ENCODE measurements at regions not wholly inside any gene's neighbourhood (a gene's known extent, or its start where the extent isn't known, plus 50 kb on each side); places are given as distances from the start of the nearest gene placed in this dataset.

DNA sequence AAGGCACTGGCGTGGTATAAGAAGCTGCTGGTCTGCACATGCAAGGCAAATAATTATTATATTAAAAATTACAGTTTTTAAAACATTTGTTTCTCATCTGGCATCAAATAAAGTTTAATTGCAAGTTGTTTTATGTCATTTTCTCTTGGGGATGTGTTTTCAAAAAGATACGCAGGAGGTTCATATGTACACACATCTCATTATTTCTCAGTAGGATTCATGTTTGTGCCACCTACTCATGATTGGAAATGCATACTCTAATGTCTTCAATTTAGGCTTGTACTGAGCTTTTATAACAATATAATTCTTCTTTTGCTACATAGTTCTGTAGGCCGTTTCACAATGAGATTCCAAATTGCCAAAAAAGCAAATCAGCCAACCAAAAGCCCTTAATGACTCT, 244.2 kb upstream of the MEF2C start:
- DNase-seq (ENCODE audit: low spot score), result no peak

DNA sequence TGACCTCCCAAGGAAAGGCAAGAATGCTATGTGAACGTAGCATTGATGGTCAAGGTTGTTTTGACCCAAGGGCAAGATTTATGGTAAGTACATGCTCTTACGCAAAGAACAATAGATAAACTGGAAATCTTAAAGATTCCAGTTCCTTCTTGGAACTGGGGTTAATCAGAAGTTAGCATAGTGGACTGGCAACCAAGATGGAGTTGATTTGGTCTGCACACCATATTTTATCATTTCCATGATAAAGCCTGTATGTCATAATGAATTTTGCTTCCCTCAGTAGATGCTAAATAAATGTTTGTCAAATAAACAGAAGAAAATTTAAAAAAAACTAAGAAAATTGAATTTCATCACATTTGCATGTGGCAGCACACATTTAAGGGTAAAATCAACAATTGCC, 242.4 kb upstream of the MEF2C start:
- DNase-seq (ENCODE audit: low spot score), result no peak

DNA sequence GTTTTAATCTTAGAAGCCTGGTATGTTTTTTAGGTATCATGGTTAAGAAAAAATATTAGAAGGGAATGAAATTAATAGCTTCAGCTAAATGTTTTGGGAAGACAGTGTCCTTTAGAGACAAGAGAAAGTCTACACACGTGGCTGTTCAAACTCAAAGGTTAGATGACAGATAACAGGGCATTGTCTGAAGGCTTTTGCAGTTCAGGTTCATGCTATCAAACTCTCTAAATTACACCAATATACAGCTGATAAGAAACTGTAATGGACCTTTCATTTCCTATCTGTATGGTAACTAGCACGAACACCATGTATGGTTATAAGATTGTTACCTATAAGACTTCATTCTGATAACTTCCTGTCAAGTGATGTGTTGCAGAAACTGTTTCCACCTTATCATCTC, 240.6 kb upstream of the MEF2C start:
- no peak for DNase-seq (ENCODE audit: low spot score)

DNA sequence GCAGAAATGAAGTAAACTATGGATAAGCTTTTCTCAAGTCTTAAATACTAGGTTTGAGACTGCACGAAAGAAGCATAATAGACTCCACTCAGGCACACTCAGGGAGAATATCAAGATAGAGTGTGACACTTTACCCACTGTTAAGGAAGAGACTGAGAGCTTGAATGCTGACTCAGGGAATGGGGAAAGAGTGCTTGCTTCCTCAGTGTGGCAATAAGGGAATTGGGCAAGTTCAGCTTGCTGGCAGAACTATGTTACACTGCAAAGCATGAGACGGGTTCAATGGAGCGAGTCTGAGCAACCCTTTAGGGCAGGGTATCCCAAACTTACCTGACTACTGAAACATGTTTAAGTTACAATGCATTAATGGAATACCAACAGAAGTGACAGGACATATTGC, 237.7 kb upstream of the MEF2C start:
- DNase-seq (ENCODE audit: low spot score), result no peak

DNA sequence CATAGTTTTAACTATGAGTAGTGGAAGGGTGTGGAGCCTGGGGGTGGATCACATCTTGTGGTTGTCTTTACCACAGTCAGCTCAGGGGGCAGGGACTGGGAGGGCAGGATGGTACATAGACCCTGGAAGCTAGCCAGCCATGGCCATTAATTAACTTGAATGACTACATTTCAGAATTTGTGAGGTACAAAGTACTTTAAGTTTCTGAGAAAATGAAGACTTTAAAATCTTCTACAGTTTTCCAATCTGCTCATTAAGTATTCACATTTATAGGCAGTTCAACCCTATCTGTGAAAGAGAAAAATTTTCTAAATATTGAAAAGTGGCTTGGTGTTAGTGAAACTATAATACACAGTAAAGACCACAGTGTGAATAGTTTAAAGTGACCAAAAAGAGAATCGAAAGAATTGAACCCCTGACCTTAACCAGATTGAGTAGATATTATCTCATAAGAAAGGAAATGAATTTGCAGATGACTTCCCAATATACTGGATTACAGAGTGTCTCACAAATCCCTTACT, 234.2 kb upstream of the MEF2C start:
- no peak for DNase-seq (ENCODE audit: low spot score)

DNA sequence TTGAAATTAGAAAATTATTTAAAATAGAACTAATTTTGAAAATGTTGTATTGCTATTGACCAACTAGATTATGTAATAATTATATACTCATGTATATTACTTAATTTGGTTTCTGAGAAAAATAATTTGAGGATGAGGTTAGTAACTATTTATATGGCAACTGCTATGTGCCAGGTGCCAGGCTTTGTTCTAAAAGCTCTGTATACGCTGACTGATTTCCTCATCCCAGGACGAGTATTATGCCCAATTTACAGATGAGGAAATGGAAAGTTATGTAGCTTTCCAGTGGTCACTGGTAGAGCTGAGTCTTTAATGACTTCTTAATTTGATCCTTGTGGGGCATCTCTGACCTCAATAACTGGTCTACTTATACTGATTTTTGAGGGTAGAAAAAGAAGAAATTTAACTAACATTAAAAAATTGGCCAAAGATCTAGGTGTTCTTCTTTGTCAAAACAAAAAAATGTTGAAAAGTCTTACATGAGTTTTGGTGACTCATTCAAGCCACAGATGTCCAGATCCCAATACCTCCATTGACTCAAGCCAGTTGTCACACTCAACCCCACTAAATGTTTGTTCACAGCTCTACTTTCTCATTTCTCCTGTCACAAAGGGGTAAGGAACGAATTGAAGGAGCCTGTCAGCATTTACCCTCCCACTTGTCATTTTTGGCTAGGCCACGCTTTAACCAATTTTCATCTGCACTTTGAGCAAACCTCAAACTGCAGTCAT, 228.1 kb upstream of the MEF2C start:
- DNase-seq (ENCODE audit: low spot score), result no peak

DNA sequence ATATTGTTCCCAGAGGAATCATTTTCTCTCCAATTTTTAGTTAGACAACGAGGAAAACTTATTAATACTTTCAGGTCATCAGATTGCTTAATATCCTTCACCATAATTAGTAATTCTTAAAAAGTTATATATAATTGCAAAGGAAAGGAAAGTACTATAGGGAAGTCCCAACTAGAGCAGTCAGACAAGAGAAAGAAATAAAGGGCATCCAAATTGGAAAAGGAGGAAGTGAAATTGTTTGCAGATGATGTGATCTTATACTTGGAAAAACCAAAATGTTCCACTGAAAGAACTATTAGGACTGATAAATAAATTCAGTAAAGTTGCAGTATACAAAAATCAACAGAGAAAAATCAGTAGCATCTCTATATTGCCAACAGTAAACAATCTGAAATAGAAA, 223.5 kb upstream of the MEF2C start:
- no peak for DNase-seq (ENCODE audit: low spot score)

DNA sequence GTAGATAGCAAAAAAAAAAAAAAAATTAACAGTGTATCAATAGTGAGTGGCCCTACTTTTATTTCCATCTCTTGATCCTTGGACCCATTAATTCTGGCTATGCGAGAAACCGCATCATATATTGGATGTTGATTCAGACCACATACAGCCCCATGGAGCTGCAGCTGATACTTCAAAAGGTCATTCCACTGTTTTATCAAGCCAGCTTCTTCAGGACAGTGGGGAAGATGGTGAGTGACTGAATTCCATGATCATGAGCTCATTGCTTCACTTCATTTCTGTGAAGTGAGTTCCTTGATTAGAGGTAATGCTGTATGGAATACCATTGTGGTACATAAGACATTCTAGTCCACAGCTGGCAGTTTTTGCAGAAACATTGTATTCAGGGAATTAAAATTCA, 222.9 kb upstream of the MEF2C start:
- DNase-seq (ENCODE audit: low spot score), result no peak

DNA sequence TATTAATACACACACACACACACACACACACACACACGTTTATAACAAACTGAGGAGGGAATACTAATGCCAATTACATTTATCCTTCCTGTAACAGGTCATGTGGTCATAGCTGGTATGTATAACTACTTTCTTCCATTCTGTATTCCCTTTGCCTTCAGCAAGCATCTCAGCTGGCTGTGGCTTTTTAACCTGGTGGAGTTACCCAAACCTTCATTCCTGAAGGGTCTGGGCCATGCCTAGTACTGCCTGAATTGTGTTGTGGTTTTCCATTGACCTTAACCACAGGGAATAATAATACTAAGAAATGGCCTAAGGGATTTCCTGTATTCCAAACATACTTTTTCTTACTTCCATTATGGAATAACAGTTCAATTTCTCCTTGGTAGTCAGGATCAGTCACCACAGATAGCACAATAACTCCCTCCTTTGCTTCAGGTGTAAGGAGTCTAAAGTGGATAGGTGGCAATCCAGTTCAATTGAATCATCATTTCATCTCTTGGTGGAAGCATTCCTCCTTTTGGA, 222.2 kb upstream of the MEF2C start:
- DNase-seq (ENCODE audit: low spot score), result no peak

DNA sequence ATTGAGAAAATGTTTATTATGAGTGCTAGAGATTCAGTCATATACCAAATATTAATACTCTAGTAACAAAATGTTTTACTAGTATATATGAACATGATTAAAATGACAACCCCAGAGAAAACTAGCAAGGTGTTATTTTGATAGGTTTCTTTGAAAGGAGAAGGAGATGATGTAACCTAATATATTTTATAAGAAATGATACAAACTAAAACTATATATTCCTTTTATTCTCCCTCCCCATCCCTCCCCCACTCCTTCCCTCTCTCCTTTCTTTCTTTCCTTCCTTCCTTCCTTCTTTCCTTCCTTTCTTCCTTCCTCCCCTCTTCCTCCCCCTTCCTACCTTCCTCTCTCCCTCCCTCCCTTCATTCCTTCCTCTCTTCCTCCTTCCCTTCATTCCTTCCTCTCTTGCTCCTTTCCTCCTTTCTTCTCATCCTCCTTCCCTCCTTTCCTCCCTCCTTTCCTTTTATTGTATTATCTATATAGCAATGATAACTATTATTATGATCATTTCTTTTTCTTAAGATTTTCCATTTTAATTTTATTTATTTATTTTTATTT, 215.3 kb upstream of the MEF2C start:
- DNase-seq (ENCODE audit: low spot score), result no peak

DNA sequence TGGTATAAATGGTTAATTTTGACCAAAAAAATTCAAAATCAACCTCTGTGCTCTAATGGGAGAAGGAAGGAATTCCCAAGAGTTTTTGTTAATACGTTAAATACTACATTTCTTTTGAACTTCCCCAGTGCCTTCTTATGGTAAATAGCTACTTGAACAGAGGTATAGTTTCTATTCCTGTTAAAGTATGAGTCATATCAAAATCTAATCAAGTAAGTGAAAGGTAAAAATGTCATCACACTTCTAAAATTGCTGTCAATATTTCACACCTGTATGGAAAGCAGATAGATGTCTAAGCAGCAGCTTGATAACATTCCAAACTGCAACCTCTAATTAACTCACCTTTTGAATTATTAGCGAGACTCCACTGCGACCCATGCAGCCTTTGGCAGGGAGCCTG, 214.1 kb upstream of the MEF2C start:
- no peak for DNase-seq (ENCODE audit: low spot score)

DNA sequence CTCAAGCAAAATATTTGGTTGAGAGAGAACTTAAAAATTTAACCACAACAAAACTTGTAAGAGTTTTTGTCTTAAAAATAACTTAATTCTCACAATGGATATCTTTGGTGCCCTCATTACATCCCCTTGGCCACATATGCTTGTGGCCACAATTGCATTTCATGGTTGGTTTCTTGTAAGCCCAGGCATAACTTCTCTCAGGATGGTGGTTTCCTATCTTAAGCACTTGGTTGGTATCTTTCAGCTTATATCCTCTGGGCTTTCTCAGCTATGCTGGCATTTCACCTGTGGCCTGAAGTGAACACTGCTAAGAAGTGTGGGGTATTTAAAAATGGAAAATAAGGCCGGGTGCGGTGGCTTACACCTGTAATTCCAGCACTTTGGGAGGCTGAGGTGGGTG, 212.4 kb upstream of the MEF2C start:
- no peak for DNase-seq (ENCODE audit: low spot score)

DNA sequence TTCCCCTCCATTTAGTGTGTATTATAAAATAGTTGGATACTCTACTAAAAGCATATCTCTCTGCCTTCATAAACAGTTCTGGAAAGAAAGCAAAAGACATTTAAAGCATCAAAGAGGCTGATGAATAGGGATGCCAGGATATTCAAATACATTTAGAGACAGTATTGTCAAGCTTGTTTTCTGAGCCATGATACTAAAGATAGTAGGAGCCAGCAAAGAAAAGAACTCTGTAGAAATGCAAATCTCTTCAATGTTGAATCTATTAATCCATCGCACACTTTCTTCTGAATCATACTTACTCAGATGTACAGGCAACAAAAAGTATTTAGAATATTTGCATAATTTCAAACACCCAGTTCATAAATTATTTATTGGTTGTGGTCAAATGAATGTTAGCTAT, 207.1 kb upstream of the MEF2C start:
- no peak for DNase-seq (ENCODE audit: low spot score)

DNA sequence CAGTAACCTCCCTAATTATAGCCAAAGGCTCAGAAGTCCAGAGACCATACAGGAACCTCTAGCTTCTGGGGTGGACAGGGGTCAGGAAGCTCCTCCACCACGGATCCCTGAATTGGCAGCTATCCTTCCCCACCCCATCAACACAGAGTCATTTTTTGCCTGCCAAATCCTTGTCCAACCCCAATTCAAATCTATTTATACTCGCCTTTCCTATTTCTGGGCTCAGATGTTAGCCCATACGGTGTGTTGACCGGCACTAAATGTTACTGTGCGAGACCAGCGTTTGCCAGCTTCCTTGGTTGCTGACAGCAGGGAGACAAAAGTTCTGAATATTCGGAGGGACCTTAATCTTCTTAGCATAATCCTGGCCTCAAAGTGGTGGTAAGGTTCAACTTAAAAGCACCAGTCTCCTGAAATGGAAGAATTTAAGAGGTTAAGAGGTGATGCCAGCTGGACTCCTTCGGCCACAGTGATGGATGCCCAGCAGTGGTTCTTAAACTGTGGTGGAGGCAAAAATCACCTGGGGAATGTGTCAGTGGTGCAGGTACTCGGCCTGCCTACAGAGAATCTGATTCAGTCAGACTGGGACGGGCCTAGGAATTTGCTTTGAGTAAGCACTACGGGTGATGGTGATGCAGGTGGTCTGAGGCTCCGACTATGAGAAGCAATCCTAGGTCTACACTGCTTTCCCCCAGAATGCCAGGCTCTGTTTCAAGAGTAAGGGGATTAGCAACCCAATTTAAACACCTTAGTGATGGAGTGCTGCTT, 204.8 kb upstream of the MEF2C start:
- no peak for DNase-seq (ENCODE audit: low spot score)

DNA sequence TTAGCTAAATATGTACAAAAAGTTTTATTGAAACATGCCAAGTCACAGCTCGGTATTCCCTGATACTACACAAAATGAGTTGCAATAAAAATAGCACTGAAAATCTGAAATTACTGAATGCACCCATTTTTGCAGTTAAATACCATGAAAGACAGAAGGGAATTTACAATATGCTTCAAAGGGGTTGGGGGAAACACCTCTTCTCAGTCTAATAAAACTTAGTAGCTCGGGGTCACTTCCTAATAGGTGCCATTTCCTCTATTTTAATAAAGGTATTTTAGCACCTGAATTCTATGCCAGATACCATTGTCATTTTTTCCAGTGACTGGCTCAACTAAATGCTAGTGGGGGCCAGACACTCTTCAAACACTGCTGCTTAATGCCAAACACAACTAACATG, 204.1 kb upstream of the MEF2C start:
- DNase-seq (ENCODE audit: low spot score), result no peak

DNA sequence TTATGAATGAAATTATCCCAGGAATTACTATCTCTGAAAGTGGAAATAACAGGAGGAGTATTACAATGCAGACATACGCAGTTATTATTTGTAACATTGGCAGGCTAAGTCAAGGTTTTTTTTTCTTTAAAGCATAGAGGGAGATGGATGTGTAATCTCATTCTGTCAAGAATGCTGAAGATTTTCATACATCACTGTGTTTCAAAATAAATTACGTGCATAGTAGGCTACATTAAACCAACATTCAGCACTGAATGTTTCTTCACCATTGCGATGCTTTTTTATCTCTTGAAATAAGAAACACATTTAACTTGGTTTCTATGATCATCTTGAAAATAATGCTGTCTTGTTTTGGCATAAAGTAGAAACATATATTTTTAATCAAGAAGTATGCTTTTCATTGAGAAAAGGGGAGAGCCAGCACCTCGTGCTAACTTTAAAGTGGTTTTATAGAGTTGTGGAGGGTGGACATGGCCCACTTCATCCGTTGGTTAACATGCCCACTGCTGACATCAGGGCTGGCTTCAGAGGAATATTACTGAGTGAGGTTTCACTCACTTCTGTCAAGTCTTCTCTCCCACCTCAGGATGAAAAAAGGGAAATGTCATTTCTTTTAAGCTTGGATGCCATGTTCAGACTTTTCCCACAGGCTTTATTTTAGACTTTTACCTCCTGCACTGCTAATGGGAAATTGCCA, 203.6 kb upstream of the MEF2C start:
- DNase-seq (ENCODE audit: low spot score), result no peak

DNA sequence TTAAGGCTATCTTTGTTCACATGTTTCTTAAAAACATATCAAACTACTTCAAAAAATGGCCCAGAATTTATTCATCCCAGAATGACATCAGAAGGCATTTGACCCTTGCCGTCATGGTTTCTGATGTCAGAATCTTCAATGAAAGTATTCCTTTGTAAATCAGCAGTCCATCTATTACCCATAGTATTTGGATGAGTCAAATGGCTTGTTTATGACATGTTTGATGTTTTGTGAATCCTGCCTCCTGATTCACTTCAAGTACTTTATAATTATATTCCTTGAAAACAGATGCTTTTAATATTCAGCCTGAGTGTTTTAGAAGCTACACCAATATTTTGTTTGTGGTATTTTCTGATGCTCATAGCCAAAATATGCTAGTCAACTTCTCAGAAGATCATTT, 200.8 kb upstream of the MEF2C start:
- no peak for DNase-seq (ENCODE audit: low spot score)

DNA sequence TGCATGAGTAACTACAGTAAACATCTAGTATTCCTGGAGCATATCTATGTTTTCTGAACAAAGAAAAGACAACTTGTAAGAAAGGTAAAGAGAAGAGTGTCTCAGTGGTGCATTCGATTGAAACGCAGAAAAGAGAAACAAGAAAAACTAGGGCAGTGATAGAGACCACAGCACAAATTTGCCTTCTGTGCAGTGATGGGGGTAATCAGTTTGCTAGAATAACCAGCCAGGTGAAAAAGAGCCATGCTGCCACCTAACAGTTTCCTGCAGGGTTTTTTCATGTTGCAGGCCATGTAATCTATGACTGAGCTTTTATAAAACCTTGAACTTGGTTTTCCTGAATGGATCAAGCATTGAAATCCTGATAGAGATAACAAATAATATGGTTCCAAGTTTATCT, 198.4 kb upstream of the MEF2C start:
- DNase-seq (ENCODE audit: low spot score), result no peak

DNA sequence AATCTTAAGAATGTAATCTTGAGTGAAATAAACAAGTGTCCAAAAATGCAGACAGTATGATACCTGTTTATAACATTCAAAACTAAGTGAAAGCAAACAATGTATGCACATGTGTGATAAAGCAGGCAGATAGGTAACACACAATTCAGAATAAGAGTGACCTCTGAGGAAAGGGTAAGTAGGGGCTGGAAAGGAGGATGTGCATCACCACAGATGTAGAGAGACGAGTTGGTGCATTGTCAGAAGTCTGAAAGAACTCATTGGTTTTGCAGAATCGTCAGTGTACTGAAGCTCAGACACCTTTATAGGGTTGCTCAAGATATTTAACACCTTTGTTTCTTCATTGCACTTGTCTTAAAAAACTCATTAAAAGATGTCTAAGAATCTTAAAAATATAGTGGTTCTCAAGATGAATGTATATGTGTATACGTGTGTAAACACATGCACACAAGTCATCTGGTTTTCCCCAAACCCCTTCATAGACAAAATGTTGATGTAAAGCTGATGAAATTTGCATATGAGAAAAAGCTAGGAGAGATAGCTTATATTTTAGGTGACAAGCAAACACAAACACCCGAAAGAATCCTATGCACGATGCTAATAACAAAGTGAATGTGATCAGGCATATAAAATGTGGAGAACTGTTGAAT, 197.6 kb upstream of the MEF2C start:
- DNase-seq (ENCODE audit: low spot score), result no peak

DNA sequence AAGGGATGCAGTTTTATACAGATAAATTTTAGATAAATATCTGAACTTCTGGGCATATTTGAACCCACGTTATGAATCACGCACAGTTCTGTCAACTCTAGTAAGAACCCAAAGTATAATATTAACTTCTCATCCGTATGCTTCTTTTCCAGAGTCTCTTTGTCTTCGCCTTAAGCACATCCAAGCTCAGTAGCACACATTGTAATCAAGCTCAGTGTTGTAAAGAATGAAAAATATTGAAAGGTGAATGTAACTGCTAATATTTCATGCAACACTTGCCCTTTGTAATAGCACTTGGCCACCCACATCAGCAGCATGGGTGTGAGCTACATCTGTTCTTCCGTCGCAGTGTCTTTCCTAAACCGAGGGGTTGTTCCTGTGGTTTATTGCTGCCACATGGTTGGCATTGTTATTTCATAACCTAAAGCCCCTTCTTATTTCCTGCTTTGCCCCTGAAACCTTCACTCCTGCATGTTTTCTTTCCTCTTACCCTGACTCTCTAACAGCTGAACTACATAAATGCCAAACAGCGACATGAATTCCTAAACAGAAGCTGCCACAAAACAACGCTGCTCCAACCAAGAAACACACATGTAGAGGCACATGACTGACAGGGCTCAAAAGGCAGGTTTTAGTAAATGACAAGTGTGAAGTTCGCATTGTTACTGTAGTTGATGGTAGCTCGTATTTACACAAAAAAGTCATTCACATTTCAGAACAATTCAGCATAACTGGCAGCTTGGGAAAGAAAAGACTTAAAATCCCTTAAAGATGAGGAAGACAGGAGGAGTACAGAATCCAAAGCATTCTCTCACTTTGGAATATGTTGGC, 190.1 kb upstream of the MEF2C start:
- DNase-seq (ENCODE audit: low spot score), result no peak

DNA sequence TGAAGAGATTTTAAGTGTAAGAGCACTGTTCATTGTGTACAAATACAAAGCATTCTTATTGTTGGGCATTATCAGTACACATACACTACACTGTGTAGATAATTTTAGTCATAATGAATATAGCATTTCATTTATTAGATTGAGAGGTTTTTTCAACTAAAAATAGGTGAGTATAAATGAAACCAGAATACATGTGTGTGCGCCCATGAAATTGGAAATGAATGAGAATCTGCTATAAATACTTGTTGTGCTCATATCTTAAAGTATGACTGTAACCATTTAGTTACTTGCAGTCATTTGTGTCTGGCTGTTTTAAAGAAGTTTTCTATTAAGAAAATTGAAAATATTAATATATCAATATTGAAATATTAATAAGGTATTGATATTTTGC, 189.0 kb upstream of the MEF2C start:
- no peak for DNase-seq (ENCODE audit: low spot score)

All from hematopoietic multipotent progenitor cell treated with erythropoietin and hydrocortisone succinate and interleukin-3 and kit ligand, for 17 days (in vitro differentiated cells).